Keratinocyte (primary cell): ENCODE measurements at regions not wholly inside any gene's neighbourhood (a gene's known extent, or its start where the extent isn't known, plus 50 kb on each side); places are given as distances from the start of the nearest gene placed in this dataset.
A peak's percentile ranks its signal among the peaks of the same experiment; 100 is the strongest.

ENCODE experiments used
- DNase-seq: peaks from one replicate; pipeline ENCODE4 v3.0.0-alpha.2; 2011; ENCODE audit warnings: low read depth, missing footprints, low spot score
- FAIRE-seq: peaks from 2 replicates; lab custom pipeline; 2011; peaks lifted over from hg19 to GRCh38; lab: Jason Lieb, UNC
- H2AFZ ChIP-seq: 2 replicates; pipeline ENCODE4 v1.6.0; 2012; ENCODE audit warnings: low read length, control low read depth, inconsistent platforms; ENCODE audit not compliant: control insufficient read depth
- H3K27ac ChIP-seq: 2 replicates; pipeline ENCODE4 v1.5.1; 2011; ENCODE audit warnings: low read length; ENCODE audit not compliant: control insufficient read depth, insufficient read depth
- H3K27me3 ChIP-seq: 3 replicates; pipeline ENCODE4 v1.6.0; 2011; ENCODE audit warnings: low read length; ENCODE audit not compliant: control insufficient read depth, insufficient read depth; ENCODE audit errors: extremely low read depth
- H3K36me3 ChIP-seq, 2 experiments: 2 replicates in 1 of 2; 3 replicates in 1 of 2; pipeline ENCODE4 v1.5.1; 2011; ENCODE audit warnings: low read length in 2 of 2, mild to moderate bottlenecking in 1 of 2; ENCODE audit not compliant: control insufficient read depth in 2 of 2, insufficient read depth in 2 of 2; ENCODE audit errors: extremely low read depth in 1 of 2
- H3K4me1 ChIP-seq: 3 replicates; pipeline ENCODE4 v1.5.1; 2011; ENCODE audit warnings: low read length; ENCODE audit not compliant: control insufficient read depth, insufficient read depth; ENCODE audit errors: extremely low read depth
- H3K4me2 ChIP-seq: 3 replicates; pipeline ENCODE4 v1.6.0; 2011; ENCODE audit warnings: low read depth, low read length; ENCODE audit not compliant: control insufficient read depth, insufficient read depth; ENCODE audit errors: extremely low read depth
- H3K4me3 ChIP-seq, 3 experiments: fragments of 200-600 bp in 1 of 3; sonication (generic) in 1 of 3; 2 replicates in 2 of 3; 3 replicates in 1 of 3; pipeline ENCODE4 v1.5.1; 2011 to 2016; ENCODE audit warnings: low read length in 3 of 3, mild to moderate bottlenecking in 3 of 3, control low read depth in 2 of 3, inconsistent platforms in 1 of 3, low read depth in 1 of 3, mixed read lengths in 1 of 3, mixed run types in 1 of 3, moderate library complexity in 1 of 3; ENCODE audit not compliant: control insufficient read depth in 2 of 3, insufficient read depth in 2 of 3; ENCODE audit errors: extremely low read depth in 1 of 3
- H3K79me2 ChIP-seq: 2 replicates; pipeline ENCODE4 v1.6.0; 2012; ENCODE audit warnings: low read length; ENCODE audit not compliant: control insufficient read depth, insufficient read depth
- H3K9ac ChIP-seq: 3 replicates; pipeline ENCODE4 v1.6.0; 2011; ENCODE audit warnings: low read length; ENCODE audit not compliant: control insufficient read depth, insufficient read depth; ENCODE audit errors: extremely low read depth
- H3K9me1 ChIP-seq: 3 replicates; pipeline ENCODE4 v1.6.0; 2011; ENCODE audit warnings: low read length; ENCODE audit not compliant: control insufficient read depth, insufficient read depth; ENCODE audit errors: extremely low read depth
- H3K9me3 ChIP-seq: 2 replicates; pipeline ENCODE4 v1.5.1; 2012; ENCODE audit warnings: low read depth, low read length; ENCODE audit not compliant: control insufficient read depth
- H4K20me1 ChIP-seq: 3 replicates; pipeline ENCODE4 v1.6.0; 2011; ENCODE audit warnings: low read length; ENCODE audit not compliant: control insufficient read depth, insufficient read depth; ENCODE audit errors: extremely low read depth
- EZH2 ChIP-seq: IDR thresholded peaks from one replicate; pipeline ENCODE4 v1.6.1; 2012; ENCODE audit warnings: inconsistent platforms, mild to moderate bottlenecking, low read length, moderate library complexity
- dilution Hi-C: fragments of 300-500 bp; cut with MboI; formaldehyde crosslinking; loops from one replicate; pipeline ENCODE4 v1.7.0; 2020; ENCODE audit warnings: low sequenced_read_pairs; ENCODE audit not compliant: extremely low pct_ligation_motif_present
- TF ChIP-seq, protein P1 (sequence below), 3 experiments: IDR thresholded peaks in 1 of 3; conservative IDR thresholded peaks in 1 of 3; optimal IDR thresholded peaks in 1 of 3; 2 replicates in 2 of 3; 3 replicates in 1 of 3; pipeline versions ENCODE3 to v1.5.1; 2011; ENCODE audit warnings: low read length in 3 of 3, mild to moderate bottlenecking in 3 of 3, moderate library complexity in 2 of 3, control low read depth in 1 of 3, inconsistent platforms in 1 of 3; ENCODE audit not compliant: insufficient read depth in 2 of 3; ENCODE audit errors: extremely low read depth in 1 of 3

DNA sequence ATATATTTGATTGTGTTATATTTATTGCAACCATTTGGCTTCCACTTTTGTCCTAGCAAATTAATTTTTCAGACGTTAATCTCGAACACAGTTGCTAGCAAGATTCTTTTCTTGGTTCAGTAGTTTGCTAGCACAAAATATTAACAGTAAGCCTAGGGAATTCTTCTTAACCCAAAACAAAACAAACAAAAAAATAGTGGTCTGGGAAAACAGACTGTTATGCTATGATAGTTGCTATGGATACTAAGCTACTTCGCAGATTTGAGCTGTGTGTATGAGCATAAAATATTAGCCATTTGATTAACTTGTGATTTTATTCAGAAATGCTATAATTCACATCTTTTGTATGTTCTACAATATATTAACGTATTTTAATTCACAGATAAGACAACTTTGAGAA, 541.5 kb upstream of the NETO1 start:
- no peak overlapping the region for H3K9ac ChIP-seq
- no peaks in the 10 kb centered on the region for H3K79me2 ChIP-seq
- H3K4me2 ChIP-seq: no peak overlapping the region
- no peaks in the 10 kb centered on the region for H3K36me3 ChIP-seq
- dilution Hi-C loops: no loop called here
- no peaks in the 10 kb centered on the region for H3K27me3 ChIP-seq
- FAIRE-seq: no peak
- no peak for DNase-seq
- peaks cover 6% of the 10 kb centered on the region for H3K4me1 ChIP-seq
- H3K9me1 ChIP-seq: no peaks in the 10 kb centered on the region
- H2AFZ ChIP-seq: no peak overlapping the region
- TF ChIP-seq, protein P1, sequence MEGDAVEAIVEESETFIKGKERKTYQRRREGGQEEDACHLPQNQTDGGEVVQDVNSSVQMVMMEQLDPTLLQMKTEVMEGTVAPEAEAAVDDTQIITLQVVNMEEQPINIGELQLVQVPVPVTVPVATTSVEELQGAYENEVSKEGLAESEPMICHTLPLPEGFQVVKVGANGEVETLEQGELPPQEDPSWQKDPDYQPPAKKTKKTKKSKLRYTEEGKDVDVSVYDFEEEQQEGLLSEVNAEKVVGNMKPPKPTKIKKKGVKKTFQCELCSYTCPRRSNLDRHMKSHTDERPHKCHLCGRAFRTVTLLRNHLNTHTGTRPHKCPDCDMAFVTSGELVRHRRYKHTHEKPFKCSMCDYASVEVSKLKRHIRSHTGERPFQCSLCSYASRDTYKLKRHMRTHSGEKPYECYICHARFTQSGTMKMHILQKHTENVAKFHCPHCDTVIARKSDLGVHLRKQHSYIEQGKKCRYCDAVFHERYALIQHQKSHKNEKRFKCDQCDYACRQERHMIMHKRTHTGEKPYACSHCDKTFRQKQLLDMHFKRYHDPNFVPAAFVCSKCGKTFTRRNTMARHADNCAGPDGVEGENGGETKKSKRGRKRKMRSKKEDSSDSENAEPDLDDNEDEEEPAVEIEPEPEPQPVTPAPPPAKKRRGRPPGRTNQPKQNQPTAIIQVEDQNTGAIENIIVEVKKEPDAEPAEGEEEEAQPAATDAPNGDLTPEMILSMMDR (optimal IDR thresholded peaks at IDR 0.05 in 1 of 3, IDR thresholded peaks at IDR 0.05 in 1 of 3, conservative IDR thresholded peaks at IDR 0.05 in 1 of 3; ENCODE audit: extremely low read depth in 1 of 3, insufficient read depth in 2 of 3, low read length in 3 of 3): no peak
- TF ChIP-seq EZH2: no peak
- H3K27ac ChIP-seq: no peak overlapping the region
- H3K9me3 ChIP-seq: no peaks in the 10 kb centered on the region
- no peaks in the 10 kb centered on the region for H4K20me1 ChIP-seq
- H3K4me3 ChIP-seq: no peak overlapping the region

DNA sequence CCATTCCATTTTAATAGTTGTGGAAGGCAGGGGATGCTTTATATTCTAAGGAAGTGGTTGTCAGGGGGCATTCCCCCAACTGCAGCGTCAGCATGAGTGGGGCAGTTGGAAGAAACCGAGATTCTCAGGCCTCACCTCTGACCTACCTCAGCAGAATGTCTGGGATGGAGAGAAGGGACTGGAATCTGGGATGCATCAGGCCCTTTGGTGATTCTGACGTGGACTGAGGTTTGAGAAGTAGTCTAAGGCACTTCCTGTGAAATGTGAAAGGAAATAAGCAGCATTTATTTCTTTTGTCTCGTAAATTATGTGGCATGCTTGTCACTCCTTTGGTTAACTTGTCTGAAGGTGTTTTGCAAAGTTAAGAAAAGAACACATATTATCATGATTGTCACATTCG, 540.7 kb upstream of the NETO1 start:
- Histone ChIP-seq H3K4me1 (peaks cover 6% of the 10 kb centered on the region), H3K36me3 (no peaks in the 10 kb centered on the region), H4K20me1 (no peaks in the 10 kb centered on the region), H3K9me3 (no peaks in the 10 kb centered on the region), H3K4me3 (no peak overlapping the region), H3K9me1 (no peaks in the 10 kb centered on the region), H3K79me2 (no peaks in the 10 kb centered on the region), H3K27ac (no peak overlapping the region), H3K9ac (no peak overlapping the region), H3K27me3 (no peaks in the 10 kb centered on the region), H3K4me2 (no peak overlapping the region), H2AFZ (peak overlapping the region; percentile 29)
- no peak for FAIRE-seq
- dilution Hi-C loops: no loop called here
- TF ChIP-seq, protein P1 (optimal IDR thresholded peaks at IDR 0.05 in 1 of 3, IDR thresholded peaks at IDR 0.05 in 1 of 3, conservative IDR thresholded peaks at IDR 0.05 in 1 of 3; ENCODE audit: extremely low read depth in 1 of 3, insufficient read depth in 2 of 3, low read length in 3 of 3): no peak
- TF ChIP-seq EZH2: no peak
- DNase-seq: no peak
